ENCODE measurements at regions not wholly inside any gene's neighbourhood (a gene's known extent, or its start where the extent isn't known, plus 50 kb on each side); places are given as distances from the start of the nearest gene placed in this dataset.

- DNase-seq, result no peak
- H3K4me1 ChIP-seq, result no peaks in the 10 kb centered on the region
- in situ Hi-C loops (cut with MboI; ENCODE audit: low sequenced_read_pairs in 4 of 4), result no loop called here
- no peak for TF ChIP-seq CTCF (IDR thresholded peaks at IDR 0.05 in 4 of 5, conservative IDR thresholded peaks at IDR 0.05 in 1 of 5)
- H3K9me3 ChIP-seq, result no peaks in the 10 kb centered on the region
- intact Hi-C loops (cut with DNase I; ENCODE audit: low total_unique reads), result no loop called here
- H3K36me3 ChIP-seq, result no peaks in the 10 kb centered on the region
- H3K4me3 ChIP-seq, result no peak overlapping the region
- no peak overlapping the region for H3K27ac ChIP-seq
- no peaks in the 10 kb centered on the region for H3K27me3 ChIP-seq
- no peak for ATAC-seq
Observed at GRCh38 chr11:87662287-87662686, 513.0 kb downstream of the RAB38 start.

GRCh38 chr11:87660926-87661660 is 514.1 kb downstream of the RAB38 start:
- in situ Hi-C loops (cut with MboI; ENCODE audit: low sequenced_read_pairs in 4 of 4) (no loop called here), intact Hi-C loops (cut with DNase I; ENCODE audit: low total_unique reads) (no loop called here)
- no peak for ATAC-seq
- Histone ChIP-seq H3K36me3 (no peaks in the 10 kb centered on the region), H3K27ac (no peak overlapping the region), H3K27me3 (no peaks in the 10 kb centered on the region), H3K4me3 (no peak overlapping the region), H3K9me3 (no peaks in the 10 kb centered on the region), H3K4me1 (no peaks in the 10 kb centered on the region)
- DNase-seq, result no peak
- no peak for TF ChIP-seq POLR2A (IDR thresholded peaks at IDR 0.05)
- TF ChIP-seq CTCF (IDR thresholded peaks at IDR 0.05 in 4 of 5, conservative IDR thresholded peaks at IDR 0.05 in 1 of 5), result no peak

GRCh38 chr11:87659807-87660206 is 515.4 kb downstream of the RAB38 start:
- H3K9me3 ChIP-seq, result no peaks in the 10 kb centered on the region
- DNase-seq (no peak), ATAC-seq (no peak)
- H3K27me3 ChIP-seq, result no peaks in the 10 kb centered on the region
- H3K27ac ChIP-seq, result no peak overlapping the region
- intact Hi-C loops (cut with DNase I; ENCODE audit: low total_unique reads) (no loop called here), in situ Hi-C loops (cut with MboI; ENCODE audit: low sequenced_read_pairs in 4 of 4) (no loop called here)
- H3K4me3 ChIP-seq, result no peak overlapping the region
- no peaks in the 10 kb centered on the region for H3K36me3 ChIP-seq
- H3K4me1 ChIP-seq, result no peaks in the 10 kb centered on the region
- TF ChIP-seq CTCF (IDR thresholded peaks at IDR 0.05 in 4 of 5, conservative IDR thresholded peaks at IDR 0.05 in 1 of 5) (no peak), POLR2A (IDR thresholded peaks at IDR 0.05) (no peak)

GRCh38 chr11:87645626-87646025 is 529.6 kb downstream of the RAB38 start:
- no peak for DNase-seq
- ATAC-seq, result no peak
- H3K27me3 ChIP-seq, result no peaks in the 10 kb centered on the region
- H3K9me3 ChIP-seq, result no peaks in the 10 kb centered on the region
- H3K27ac ChIP-seq, result no peak overlapping the region
- intact Hi-C loops (cut with DNase I; ENCODE audit: low total_unique reads) (no loop called here), in situ Hi-C loops (cut with MboI; ENCODE audit: low sequenced_read_pairs in 4 of 4) (no loop called here)
- H3K4me3 ChIP-seq, result no peak overlapping the region
- H3K36me3 ChIP-seq, result no peaks in the 10 kb centered on the region
- H3K4me1 ChIP-seq, result no peaks in the 10 kb centered on the region
- TF ChIP-seq POLR2A (IDR thresholded peaks at IDR 0.05), result no peak
- TF ChIP-seq CTCF (IDR thresholded peaks at IDR 0.05 in 4 of 5, conservative IDR thresholded peaks at IDR 0.05 in 1 of 5), result no peak
